GM21576 (cell line): ENCODE measurements at regions not wholly inside any gene's neighbourhood (a gene's known extent, or its start where the extent isn't known, plus 50 kb on each side); places are given as distances from the start of the nearest gene placed in this dataset.

ENCODE experiments used
- ATAC-seq: cut with Tn5 transposase; IDR thresholded peaks from one replicate; pipeline ENCODE4 v1.9.1; 2021; ENCODE audit warnings: mild to moderate bottlenecking, moderate library complexity; ENCODE audit not compliant: unreplicated experiment

DNA sequence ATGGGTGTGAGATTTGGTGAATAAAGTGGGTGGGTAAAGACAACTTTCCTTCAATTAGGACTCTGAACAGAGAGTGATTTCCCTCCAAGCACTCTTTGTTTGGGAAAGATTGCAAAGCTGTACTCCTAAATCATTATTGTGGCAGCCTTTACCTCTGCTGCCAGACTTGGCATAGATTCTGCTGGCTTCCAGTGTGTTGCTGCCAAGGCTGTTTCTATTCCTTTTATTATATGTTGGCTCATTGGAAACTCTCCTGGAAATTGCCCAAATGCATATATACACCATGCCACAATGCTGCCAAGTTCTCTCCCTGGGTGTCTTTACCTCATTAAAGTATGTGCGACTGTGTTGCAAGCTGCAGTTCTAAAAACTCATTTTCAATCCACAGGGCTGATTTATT lies 668.0 kb downstream of the MRPL39 start:
- no peak for ATAC-seq

GRCh38 chr21:24938573-24938972 lies 668.7 kb downstream of the MRPL39 start:
- no peak for ATAC-seq

DNA sequence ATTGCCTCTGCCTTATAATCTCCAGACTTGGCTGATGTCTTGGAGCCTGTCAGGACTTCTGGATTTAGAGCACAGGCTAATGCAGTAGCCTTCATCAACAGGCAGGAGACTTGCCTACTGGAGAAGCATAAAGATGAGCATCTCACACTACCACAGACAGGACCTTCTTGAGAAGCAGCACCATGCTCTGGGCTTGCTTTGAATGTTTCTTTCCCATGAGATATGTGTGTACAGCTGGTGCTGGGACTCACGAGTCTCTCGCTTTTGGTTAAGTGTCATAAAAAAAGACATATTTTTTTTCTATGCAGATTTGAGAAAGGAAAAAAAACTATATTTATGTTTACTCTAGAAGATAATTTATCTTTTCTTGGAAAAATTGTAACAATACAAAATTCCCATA lies 671.3 kb downstream of the MRPL39 start:
- no peak for ATAC-seq

GRCh38 chr21:24910591-24910990 lies 696.7 kb downstream of the MRPL39 start:
- no peak for ATAC-seq

DNA sequence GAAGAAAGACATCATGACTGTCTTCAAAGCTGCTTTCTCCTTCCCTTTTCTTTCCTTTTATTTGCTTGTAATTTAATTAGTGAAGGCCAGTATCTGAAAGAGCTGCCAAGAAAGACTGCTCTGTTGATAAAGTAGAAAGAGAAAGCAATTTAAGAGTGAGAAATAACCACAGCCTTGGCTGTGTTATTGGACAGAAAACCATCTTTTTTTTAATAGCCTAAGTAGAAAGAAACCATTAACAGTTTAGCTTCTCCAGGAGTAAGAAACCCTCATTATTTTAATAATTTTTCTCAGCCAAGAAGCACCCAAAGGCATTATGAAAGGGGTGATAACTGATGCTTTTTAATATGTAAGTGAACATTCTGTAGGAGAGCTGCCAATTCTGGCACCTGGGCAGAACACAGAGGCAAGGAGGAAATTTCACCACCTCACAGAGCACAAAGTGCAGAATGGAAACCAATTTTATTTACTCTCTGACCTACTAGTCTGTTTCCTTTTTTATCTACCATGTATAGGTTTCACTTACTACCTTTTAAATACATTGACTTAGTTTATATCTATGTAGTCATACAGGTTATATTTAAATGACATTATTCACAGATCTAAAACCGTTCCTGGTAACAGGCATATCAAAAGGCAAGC lies 703.2 kb downstream of the MRPL39 start:
- ATAC-seq: peak; percentile 70

- ATAC-seq: peak; percentile 47
Observed at GRCh38 chr21:24899138-24899537, 708.1 kb downstream of the MRPL39 start.

DNA sequence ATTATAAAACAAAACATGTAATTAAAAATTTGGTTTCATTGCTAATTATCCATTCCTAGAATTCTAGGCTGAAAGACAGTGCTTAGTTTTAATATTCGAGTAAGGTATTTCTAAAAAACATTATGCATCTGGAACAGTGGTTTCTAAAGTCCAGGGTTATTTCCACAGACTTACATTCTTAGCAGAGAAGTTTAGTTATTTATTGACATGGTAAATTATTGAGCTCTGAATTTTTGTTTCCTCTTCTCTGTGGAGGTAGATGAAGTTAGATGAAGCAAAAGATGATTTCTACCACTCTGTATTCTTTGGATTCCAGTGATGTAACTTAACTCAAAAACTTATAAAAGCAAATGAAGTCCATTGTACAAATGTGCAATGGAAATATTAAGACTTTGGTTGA lies 709.4 kb downstream of the MRPL39 start:
- no peak for ATAC-seq

DNA sequence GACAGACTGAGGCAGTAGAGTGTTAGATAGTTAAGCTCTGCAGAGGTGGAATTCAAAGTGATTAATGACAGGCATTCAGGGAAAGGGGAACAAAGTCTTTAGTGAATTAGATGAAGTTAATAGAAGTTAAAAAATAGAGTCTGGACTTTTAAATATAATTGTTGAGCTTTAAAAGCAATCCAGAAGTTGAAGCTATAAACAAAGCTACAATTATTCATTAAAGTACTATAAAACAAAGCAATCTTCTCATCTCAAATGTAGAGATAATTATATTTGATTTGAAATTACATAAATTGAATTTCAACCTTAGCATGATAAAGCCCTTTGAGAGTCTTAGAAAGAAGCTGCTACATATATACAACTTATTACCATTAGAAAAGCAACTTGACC lies 710.6 kb downstream of the MRPL39 start:
- no peak for ATAC-seq

DNA sequence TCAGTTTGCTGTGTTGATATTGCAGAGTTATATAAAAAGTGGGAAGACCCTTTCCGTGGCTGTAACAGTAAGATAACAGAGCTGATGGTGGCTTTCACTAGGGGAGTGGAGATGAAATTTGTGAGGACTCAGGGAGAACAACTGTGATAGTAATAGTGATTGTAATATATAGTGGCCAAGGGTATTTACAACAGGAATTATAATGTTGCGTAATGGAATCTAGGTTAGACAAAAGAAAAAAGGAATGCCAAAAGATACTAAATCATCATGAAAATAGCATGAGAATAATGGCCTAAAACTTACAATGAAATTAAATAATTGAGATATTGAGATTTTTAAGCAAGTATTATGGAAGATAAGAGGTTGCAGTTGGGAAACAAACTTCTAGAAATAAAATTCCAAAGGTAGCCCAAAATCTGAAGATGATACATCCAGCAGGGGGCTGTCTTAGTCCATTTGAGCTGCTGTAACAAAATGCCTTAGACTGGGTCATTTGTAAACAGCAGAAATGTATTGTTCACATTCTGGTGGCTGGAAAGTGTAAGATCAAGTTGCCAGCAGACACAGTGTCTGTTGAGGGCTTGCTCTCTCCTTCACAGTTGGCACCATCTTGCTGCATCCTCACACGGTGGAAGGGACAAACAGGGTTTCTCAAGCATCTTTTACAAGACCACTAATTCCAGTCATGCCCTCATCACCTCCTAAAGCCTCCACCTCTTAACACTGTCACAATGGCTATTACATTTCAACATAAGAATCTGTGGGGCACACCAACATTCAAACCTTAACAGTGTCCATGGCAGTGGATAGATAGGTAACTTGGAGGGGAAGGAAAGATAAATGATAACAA lies 711.2 kb downstream of the MRPL39 start:
- ATAC-seq: peak; percentile 64

- no peak for ATAC-seq
Observed at GRCh38 chr21:24894324-24894723, 713.0 kb downstream of the MRPL39 start.

- ATAC-seq: no peak
Observed at GRCh38 chr21:24890021-24890420, 717.3 kb downstream of the MRPL39 start.

GRCh38 chr21:24881506-24881905 lies 725.8 kb downstream of the MRPL39 start:
- no peak for ATAC-seq

- no peak for ATAC-seq
Observed at GRCh38 chr21:24870633-24871032, 736.6 kb downstream of the MRPL39 start.

- no peak for ATAC-seq
Observed at GRCh38 chr21:24869862-24870261, 737.4 kb downstream of the MRPL39 start.

- no peak for ATAC-seq
Observed at GRCh38 chr21:24868117-24868516, 739.2 kb downstream of the MRPL39 start.

DNA sequence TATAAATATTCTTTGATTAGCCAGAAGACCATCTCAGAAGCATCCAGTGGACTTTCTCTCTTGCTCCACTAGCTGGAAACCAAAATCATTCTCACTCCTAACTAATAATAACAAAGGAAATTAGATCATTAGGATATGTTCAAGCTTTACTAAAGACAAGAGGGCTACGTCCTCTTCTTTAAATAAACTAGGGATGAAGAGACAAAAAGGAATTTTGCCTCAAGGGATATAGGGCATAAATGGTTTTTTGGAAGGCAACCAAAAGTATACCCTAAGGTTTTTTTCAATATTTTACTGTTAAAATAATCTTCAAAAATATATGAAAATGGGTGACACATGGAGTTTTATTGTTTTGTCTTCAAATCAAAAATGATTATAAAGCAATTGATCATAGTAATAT lies 745.8 kb downstream of the MRPL39 start:
- ATAC-seq: no peak

DNA sequence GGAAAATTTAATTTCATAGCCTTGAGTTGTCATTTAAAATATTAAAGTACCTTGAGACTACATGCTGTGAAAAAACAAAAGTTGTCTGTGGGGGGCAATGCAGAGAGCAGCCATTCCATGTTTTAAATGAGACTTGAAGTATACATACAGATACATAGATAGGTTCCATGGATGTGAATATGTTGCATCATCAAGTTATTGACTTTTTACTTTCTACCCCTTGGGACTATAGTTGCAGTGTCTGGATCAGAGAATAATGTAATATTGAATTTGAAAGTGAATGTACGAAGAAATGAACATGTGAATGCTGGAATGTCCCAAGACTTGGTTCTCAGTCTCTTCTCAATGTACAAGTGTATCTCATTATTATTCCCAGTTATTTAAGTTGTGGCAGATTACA lies 751.0 kb downstream of the MRPL39 start:
- no peak for ATAC-seq

- no peak for ATAC-seq
Observed at GRCh38 chr21:24852610-24853195, 754.6 kb downstream of the MRPL39 start.

DNA sequence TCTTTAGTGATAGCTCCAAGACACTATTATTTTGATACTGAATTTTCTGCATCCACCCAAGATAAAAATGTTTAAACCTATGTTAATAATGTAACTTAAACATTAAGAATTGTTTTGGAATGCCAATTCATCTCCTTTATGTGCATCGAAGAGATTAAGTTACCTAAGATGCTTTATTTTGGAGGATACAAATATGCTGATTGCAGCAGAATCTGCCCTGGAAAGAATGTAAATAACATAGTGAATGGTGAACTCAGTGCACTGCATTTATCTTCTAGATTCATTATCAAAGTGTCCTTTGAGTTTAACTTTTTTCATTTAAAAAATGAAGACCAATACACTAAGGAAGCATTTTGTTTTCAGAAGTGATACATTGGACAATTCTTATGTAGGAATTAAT lies 757.2 kb downstream of the MRPL39 start:
- ATAC-seq: no peak

GRCh38 chr21:24844671-24845070 lies 762.6 kb downstream of the MRPL39 start:
- no peak for ATAC-seq

DNA sequence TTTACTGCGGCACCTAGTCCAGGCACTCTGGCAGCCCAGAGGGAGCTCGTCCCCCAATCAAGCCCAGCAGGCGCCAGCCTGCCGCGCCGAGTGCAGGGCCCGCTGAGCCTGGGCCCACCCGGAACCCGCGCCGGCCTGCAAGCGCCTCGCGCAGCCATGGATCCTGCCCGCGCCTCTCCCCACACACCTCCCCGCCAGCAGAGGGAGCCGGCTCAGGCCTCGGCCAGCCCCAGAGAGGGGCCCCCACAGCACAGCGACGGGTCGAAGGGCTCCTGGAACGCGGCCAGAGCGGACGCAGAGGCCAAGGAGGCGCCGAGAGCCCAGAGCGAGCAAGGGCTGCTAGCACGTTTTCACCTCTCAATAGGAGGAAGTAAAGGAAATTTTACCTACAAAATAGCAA lies 767.0 kb downstream of the MRPL39 start:
- no peak for ATAC-seq

DNA sequence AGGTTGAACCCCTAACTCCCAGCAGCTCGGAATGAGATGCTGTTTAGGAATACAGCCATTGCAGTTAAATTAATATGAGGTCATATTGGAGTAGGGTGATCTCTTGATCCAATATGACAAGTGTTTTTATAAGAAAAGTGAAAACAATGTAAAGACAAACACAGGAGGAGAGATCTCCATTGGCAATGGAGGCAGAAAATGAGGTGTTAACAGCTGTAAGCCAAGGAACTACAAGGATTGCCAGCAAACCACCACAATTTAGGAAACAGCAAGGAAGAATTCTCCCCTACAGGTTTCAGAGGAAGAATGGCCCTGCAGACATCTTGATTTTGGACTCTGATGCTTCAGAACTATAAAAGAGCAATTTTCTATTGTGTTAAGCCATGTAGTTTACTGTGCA lies 774.3 kb downstream of the MRPL39 start:
- ATAC-seq: no peak
